ENCODE measurements at regions not wholly inside any gene's neighbourhood (a gene's known extent, or its start where the extent isn't known, plus 50 kb on each side); places are given as distances from the start of the nearest gene placed in this dataset.

DNA sequence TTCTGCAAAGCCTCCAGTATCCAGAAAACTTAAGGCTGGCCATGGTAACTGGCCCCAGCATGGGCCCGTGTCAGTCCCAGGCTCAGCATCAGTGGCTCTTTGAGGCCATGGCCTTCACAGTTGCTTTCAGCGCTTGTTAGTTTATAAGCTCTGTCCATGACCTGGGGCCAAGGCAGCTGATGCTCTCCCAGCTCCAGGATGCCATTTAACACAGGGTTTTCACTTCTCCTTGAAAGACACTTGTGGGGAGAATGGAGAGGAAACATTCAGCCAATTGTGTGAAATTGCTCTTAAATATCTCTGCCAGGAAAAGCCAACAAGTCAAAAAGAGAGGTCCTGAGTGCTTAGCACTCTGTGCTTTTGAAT is 321.3 kb downstream of the FOXO1 start:
- no peak for DNase-seq (ENCODE audit: low read depth in 2 of 2)
- no peak overlapping the region for H3K4me3 ChIP-seq (replicated peaks in 1 of 2; ENCODE audit: low read depth in 2 of 2, low read length in 2 of 2)
- TF ChIP-seq, protein P1, sequence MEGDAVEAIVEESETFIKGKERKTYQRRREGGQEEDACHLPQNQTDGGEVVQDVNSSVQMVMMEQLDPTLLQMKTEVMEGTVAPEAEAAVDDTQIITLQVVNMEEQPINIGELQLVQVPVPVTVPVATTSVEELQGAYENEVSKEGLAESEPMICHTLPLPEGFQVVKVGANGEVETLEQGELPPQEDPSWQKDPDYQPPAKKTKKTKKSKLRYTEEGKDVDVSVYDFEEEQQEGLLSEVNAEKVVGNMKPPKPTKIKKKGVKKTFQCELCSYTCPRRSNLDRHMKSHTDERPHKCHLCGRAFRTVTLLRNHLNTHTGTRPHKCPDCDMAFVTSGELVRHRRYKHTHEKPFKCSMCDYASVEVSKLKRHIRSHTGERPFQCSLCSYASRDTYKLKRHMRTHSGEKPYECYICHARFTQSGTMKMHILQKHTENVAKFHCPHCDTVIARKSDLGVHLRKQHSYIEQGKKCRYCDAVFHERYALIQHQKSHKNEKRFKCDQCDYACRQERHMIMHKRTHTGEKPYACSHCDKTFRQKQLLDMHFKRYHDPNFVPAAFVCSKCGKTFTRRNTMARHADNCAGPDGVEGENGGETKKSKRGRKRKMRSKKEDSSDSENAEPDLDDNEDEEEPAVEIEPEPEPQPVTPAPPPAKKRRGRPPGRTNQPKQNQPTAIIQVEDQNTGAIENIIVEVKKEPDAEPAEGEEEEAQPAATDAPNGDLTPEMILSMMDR (IDR thresholded peaks at IDR 0.05; ENCODE audit: low read depth, low read length): no peak

- DNase-seq (ENCODE audit: low read depth in 2 of 2): no peak
- no peak overlapping the region for H3K4me3 ChIP-seq (replicated peaks in 1 of 2; ENCODE audit: low read depth in 2 of 2, low read length in 2 of 2)
Observed at GRCh38 chr13:40345654-40346372, 320.6 kb downstream of the FOXO1 start.

DNA sequence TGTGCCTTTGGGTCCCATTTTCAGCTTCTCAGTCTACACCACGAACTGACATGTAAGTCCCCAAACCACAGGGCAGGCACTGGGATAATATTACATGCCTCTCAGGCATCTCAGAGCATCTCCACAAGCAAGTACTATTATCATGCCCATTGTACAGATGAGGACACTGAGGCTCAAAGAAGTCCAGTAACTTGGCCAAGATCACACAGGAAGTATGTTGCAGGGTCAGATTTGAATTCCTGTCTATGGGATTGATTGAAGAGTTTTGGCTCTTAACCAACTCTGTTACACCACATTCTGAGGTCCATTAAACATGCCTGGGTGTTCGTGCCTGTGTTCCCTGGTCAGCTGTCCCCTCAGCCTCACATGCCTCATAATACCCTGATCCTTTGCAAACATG is 319.8 kb downstream of the FOXO1 start:
- no peak for DNase-seq (ENCODE audit: low read depth in 2 of 2)
- no peak overlapping the region for H3K4me3 ChIP-seq (replicated peaks in 1 of 2; ENCODE audit: low read depth in 2 of 2, low read length in 2 of 2)
- TF ChIP-seq, protein P1 (IDR thresholded peaks at IDR 0.05; ENCODE audit: low read depth, low read length): no peak

More at GRCh38 chr13:40345654-40346372, 320.6 kb downstream of the FOXO1 start:
- TF ChIP-seq, protein P1 (IDR thresholded peaks at IDR 0.05; ENCODE audit: low read depth, low read length): no peak

DNA sequence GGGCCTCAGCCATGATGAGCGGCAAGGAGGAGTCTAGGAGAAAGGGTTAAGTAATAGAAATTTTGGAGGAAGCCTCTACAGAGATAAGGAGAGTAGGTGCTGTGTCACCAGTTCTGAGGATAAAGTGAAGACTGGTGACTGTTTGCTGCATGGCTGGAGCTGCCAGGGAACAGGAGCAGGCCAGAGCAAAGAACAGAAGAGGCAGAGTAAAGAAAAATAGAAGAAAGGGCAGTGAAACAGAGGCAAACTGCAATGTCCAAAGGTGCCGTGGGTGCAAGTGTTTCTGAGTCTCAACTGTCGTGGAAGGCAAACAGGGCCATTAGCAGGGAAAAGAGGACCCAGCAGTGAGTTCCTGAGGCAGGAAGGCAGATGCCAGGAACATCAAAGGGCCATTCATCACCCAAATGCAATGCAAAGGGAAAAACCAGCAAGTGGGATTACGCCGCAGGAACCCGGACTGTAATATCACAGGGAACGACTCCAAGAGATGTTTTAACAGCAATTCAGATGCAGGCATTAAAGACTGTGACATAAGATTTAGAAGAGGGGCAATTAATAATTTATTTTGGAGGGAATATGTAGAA is 318.3 kb downstream of the FOXO1 start:
- TF ChIP-seq, protein P1 (IDR thresholded peaks at IDR 0.05; ENCODE audit: low read depth, low read length): no peak
- H3K4me3 ChIP-seq (replicated peaks in 1 of 2; ENCODE audit: low read depth in 2 of 2, low read length in 2 of 2): no peak overlapping the region
- DNase-seq (ENCODE audit: low read depth in 2 of 2): no peak

DNA sequence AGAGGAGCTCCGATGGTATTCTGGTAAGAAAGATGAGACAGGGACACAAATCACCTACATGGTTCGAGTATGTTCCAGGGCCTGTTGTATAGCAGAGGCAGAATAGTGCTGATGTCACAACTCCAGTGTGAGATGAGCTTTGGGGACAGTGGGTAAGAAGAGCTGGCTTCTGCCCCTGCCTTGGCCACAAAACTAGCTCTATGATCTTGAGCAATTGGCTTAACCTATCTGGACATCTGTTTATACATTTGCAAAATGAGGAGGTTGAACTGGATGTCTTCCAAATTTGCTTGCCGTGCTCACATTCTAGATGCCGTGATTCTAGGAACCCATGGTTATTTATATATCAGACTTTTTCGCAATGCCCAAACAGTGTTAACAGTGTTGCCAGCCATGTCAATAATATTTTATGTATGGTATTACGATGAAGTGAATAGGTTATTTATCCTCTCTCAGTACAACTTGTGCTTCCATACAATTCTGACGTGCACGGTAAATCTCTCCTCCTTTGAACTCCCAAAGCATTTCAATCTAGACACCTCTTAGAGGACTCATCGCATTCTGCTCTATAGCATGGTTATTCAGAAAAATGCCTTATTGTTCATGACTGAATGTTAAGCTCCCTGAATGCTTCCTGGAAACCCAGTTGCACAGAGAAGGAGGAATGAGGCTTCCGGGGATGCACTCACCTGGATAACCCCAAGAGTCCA is 316.0 kb downstream of the FOXO1 start:
- H3K4me3 ChIP-seq (replicated peaks in 1 of 2; ENCODE audit: low read depth in 2 of 2, low read length in 2 of 2): no peak overlapping the region
- peak; percentile 32 to 54 for DNase-seq (ENCODE audit: low read depth in 2 of 2)
- TF ChIP-seq, protein P1 (IDR thresholded peaks at IDR 0.05; ENCODE audit: low read depth, low read length): no peak

DNA sequence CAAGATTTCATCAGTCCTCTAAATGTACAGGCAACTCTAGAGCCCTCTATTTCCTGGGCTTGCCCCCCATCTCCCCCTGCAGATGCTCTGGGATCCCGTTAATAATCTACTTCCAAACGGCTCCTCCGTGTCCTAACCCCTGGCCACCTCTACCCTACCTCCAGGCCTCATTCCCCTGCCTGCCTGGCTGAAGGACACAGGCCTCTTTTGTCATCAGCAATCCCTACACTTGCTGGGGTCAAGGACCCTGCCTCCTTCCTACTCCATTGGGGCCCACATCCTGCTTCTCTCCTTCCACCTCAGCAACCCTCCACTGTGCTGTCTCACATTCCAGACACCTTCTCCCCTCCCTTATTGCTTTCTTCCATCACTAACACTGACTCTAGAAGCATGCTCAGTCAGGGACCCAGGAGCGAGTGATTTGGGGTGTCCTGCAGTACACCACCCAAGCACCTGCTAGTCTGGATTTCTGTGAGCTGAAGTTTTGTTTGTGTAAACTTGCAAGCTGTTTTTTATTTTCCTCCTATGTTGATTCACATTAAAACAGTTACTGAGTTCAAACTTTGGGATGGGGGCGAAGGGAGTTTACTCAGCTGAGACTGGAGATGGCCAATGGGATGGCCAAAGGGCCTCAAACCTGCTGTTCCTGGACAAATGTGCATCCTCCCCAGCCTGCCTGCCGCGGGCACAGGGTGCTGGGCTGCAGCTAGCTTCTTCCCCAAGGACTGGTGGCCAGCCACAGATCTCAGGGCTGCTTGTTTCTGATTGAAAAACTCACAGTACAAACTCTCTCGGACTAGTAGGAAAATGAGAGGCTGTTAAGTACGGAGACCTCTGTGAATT is 314.7 kb downstream of the FOXO1 start:
- TF ChIP-seq, protein P1 (IDR thresholded peaks at IDR 0.05; ENCODE audit: low read depth, low read length): no peak
- DNase-seq (ENCODE audit: low read depth in 2 of 2): no peak
- no peak overlapping the region for H3K4me3 ChIP-seq (replicated peaks in 1 of 2; ENCODE audit: low read depth in 2 of 2, low read length in 2 of 2)

Data from cardiac fibroblast (primary cell).